Astrocyte of the spinal cord (primary cell): ENCODE measurements at regions not wholly inside any gene's neighbourhood (a gene's known extent, or its start where the extent isn't known, plus 50 kb on each side); places are given as distances from the start of the nearest gene placed in this dataset.
"Not testable (repeated sequence)": the region's sequence is repeated elsewhere in the genome, so short reads cannot be mapped to it uniquely, and the experiment has no call there.

Experiments
- DNase-seq: peaks from one replicate; pipeline ENCODE4 v3.0.0; 2011; ENCODE audit warnings: low read depth, low spot score
- H3K4me3 ChIP-seq: 2 replicates; pipeline ENCODE4 v1.5.1; 2011; ENCODE audit warnings: low read depth, mild to moderate bottlenecking, low read length, moderate library complexity
- in situ Hi-C: cut with HindIII; loops from 2 replicates; pipeline ENCODE4 v1.10.0; 2017; ENCODE audit warnings: low sequenced_read_pairs
- TF ChIP-seq, protein P1 (sequence below): IDR thresholded peaks from 2 replicates; pipeline ENCODE4 v1.5.1; 2012; ENCODE audit warnings: low read depth, mild to moderate bottlenecking, low read length, inconsistent platforms

DNA sequence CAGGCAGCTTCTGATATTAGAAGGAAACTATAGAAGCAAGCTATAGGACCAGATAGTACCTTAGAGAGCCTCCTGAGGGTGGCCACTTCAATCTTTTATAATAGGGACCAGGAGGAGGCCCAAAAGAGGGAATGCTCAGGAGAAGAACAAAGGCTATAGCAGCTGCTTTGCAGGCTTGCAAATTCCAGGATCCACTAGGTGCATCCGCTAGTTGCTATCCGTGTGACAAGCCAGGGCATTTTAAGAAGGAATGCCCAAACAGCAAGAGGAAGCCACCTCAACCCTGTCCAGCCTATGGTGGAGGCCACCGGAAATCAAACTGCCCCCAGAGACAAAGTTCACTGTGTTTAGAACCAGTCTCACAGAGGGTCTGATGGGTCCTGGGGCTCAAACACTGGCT lies 192.6 kb upstream of the KIF2B start:
- in situ Hi-C loops = no loop called here
- DNase-seq = no peak
- TF ChIP-seq, protein P1, sequence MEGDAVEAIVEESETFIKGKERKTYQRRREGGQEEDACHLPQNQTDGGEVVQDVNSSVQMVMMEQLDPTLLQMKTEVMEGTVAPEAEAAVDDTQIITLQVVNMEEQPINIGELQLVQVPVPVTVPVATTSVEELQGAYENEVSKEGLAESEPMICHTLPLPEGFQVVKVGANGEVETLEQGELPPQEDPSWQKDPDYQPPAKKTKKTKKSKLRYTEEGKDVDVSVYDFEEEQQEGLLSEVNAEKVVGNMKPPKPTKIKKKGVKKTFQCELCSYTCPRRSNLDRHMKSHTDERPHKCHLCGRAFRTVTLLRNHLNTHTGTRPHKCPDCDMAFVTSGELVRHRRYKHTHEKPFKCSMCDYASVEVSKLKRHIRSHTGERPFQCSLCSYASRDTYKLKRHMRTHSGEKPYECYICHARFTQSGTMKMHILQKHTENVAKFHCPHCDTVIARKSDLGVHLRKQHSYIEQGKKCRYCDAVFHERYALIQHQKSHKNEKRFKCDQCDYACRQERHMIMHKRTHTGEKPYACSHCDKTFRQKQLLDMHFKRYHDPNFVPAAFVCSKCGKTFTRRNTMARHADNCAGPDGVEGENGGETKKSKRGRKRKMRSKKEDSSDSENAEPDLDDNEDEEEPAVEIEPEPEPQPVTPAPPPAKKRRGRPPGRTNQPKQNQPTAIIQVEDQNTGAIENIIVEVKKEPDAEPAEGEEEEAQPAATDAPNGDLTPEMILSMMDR = no peak
- no peak overlapping the region for H3K4me3 ChIP-seq

DNA sequence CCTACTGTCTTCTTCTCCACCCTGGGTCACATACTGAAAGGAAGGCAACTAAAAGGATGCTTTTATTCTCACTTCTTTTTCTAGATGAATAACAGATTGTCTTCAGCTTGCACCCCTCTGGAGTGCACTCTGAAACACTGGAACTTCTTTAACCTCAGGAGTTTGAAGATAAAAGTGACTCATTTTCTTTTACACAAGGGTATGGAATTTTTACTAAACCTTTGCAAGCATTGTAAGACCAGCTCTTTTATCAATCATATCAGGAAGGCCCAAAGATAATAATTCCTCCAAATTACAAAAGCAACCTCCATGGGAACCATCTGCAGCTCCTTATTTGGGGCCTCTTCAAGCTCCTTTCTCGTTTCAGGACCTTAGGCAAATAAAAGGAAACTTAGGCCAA lies 193.5 kb upstream of the KIF2B start:
- in situ Hi-C loops = no loop called here
- DNase-seq = peak; percentile 24
- no peak overlapping the region for H3K4me3 ChIP-seq
- TF ChIP-seq, protein P1 = no peak

DNA sequence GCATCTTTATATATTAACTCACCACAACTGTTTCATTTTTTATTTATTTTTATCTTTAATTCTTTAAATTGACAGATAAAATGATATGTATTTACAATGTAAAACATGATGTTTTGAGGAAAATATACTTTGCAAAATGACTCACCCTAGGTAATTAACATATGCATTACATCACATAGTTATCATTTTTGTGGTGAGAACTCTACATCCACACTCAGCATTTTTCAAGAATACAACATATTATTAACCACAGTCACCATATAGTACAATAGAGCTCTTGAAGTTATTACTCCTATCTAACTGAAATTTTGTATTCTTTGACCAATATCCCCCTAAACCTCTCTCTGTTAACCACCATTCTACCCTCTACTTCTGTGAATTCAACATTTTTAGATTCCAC lies 194.7 kb upstream of the KIF2B start:
- DNase-seq = peak; percentile 75

DNA sequence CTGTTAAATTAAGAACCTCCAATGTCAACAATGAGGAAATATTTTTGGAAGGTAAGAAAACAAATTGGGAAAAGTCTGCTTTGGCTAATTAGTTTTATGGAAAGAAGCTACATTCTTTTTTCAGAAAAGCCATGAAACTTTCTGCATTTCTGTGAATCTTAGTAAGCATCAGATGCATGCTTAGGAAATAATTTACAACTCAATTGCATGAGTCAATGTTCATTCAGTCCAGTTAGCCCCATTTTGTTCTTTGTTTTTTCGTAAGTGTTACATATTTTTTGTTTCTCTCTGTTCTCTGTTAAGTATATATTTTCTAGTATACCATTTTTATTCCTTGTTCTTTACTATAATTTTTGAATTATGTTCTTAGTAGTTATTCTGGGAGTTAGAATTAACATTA lies 195.2 kb upstream of the KIF2B start:
- TF ChIP-seq, protein P1 = no peak
- DNase-seq = peak; percentile 78
- no peak overlapping the region for H3K4me3 ChIP-seq
- in situ Hi-C loops = no loop called here

More for the DNA sequence above, 194.7 kb upstream of the KIF2B start:
- TF ChIP-seq, protein P1 = no peak
- H3K4me3 ChIP-seq = no peak overlapping the region
- in situ Hi-C loops = no loop called here

DNA sequence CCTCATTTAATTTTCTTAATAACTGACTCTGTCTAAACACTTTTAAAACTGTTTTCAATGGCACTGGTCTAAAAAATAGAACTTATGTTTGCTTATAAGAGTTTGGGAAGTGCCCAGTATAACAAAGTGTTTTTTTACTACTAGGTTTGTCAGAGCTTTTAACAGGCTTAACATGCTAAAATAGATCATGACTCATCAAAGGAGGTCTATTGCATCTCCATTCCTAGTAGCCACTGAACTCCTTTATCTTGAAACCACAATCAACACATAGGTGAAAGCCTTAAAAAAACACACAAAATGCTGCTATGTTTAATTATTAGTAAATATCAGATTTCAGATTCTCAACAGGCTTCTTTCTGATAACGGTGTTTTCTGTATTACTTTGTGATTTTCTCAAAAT lies 196.4 kb upstream of the KIF2B start:
- in situ Hi-C loops = no loop called here
- TF ChIP-seq, protein P1 = no peak
- H3K4me3 ChIP-seq = no peak overlapping the region
- DNase-seq = peak; percentile 78

DNA sequence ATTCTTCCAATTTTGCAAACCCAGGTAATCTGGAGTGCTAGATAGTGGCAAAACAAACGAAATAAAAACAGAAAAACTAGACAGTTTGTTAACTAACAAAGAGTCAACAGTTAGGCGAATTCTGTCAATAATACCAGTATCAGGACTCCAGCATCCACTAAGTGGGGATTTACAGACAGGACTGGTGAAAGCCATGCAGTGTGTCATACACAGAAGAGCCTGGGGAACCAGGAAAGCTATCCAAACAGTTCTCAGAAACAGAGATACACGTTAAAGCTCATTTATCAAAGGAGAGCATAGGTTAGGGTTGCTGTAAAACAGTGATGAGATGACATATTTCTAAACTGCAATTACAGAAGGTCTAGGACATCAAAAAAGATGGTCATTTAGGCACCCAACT lies 203.7 kb upstream of the KIF2B start:
- DNase-seq = no peak
- no peak overlapping the region for H3K4me3 ChIP-seq
- TF ChIP-seq, protein P1 = no peak
- in situ Hi-C loops = no loop called here

DNA sequence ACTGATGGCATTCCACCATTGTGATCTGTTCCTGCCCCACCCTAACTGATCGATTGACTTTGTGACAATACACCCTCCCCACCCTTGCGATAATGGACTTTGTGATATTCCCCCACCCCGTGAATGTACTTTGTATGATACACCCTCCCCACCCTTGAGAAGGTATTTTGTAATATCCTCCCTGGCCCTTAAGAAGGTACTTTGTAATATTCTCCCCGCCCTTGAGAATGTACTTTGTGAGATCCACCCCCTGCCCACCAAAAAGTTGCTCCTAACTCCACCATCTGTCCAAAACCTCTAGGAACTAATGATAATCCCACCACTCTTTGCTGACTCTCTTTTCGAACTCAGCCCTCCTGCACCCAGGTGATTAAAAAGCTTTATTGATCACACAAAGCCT lies 214.5 kb upstream of the KIF2B start:
- H3K4me3 ChIP-seq, DNase-seq, in situ Hi-C loops: not testable (repeated sequence)
